ENCODE measurements at regions not wholly inside any gene's neighbourhood (a gene's known extent, or its start where the extent isn't known, plus 50 kb on each side); places are given as distances from the start of the nearest gene placed in this dataset.
A peak's percentile ranks its signal among the peaks of the same experiment; 100 is the strongest.

- DNase-seq: no peak
Observed at GRCh38 chr1:105964879-105965278, 1091.6 kb upstream of the PRMT6 start.

- DNase-seq: no peak
Observed at GRCh38 chr1:105997516-105997915, 1059.0 kb upstream of the PRMT6 start.

GRCh38 chr1:106022312-106022902, 1034.1 kb upstream of the PRMT6 start:
- no peak for DNase-seq

GRCh38 chr1:106027871-106028270, 1028.6 kb upstream of the PRMT6 start:
- DNase-seq: no peak

- DNase-seq: no peak
Observed at GRCh38 chr1:106037526-106037925, 1018.9 kb upstream of the PRMT6 start.

- no peak for DNase-seq
Observed at GRCh38 chr1:106038260-106038659, 1018.2 kb upstream of the PRMT6 start.

GRCh38 chr1:106043971-106044370, 1012.5 kb upstream of the PRMT6 start:
- DNase-seq: no peak

- DNase-seq: no peak
Observed at GRCh38 chr1:106047210-106047609, 1009.3 kb upstream of the PRMT6 start.

- no peak for DNase-seq
Observed at GRCh38 chr1:106049595-106049994, 1006.9 kb upstream of the PRMT6 start.

- DNase-seq: no peak
Observed at GRCh38 chr1:106055855-106056254, 1000.6 kb upstream of the PRMT6 start.

- DNase-seq: no peak
Observed at GRCh38 chr1:106061586-106062495, 994.6 kb upstream of the PRMT6 start.

GRCh38 chr1:106063510-106063909, 993.0 kb upstream of the PRMT6 start:
- peak; percentile 82 for DNase-seq

GRCh38 chr1:106072909-106073600, 983.4 kb upstream of the PRMT6 start:
- no peak for DNase-seq

GRCh38 chr1:106080608-106081325, 975.7 kb upstream of the PRMT6 start:
- no peak for DNase-seq

GRCh38 chr1:106111044-106111443, 945.4 kb upstream of the PRMT6 start:
- DNase-seq: no peak

GRCh38 chr1:106113851-106114250, 942.6 kb upstream of the PRMT6 start:
- no peak for DNase-seq

GRCh38 chr1:106120789-106121188, 935.7 kb upstream of the PRMT6 start:
- DNase-seq: no peak

- no peak for DNase-seq
Observed at GRCh38 chr1:106121728-106122127, 934.7 kb upstream of the PRMT6 start.

GRCh38 chr1:106134561-106134960, 921.9 kb upstream of the PRMT6 start:
- no peak for DNase-seq

- no peak for DNase-seq
Observed at GRCh38 chr1:106173101-106173500, 883.4 kb upstream of the PRMT6 start.

GRCh38 chr1:106178791-106179190, 877.7 kb upstream of the PRMT6 start:
- DNase-seq: no peak

GRCh38 chr1:106181866-106182265, 874.6 kb upstream of the PRMT6 start:
- no peak for DNase-seq

GRCh38 chr1:106185089-106185488, 871.4 kb upstream of the PRMT6 start:
- DNase-seq: no peak
